HEK293T (cell line): ENCODE measurements at regions not wholly inside any gene's neighbourhood (a gene's known extent, or its start where the extent isn't known, plus 50 kb on each side); places are given as distances from the start of the nearest gene placed in this dataset.

ENCODE experiments used
- ARNT ChIP-seq: fragments of 450-650 bp; IDR thresholded peaks from 2 replicates; pipeline ENCODE4 v1.6.1; 2017; ENCODE audit warnings: mild to moderate bottlenecking
- BHLHE40 ChIP-seq: fragments of 450-650 bp; IDR thresholded peaks from 2 replicates; pipeline ENCODE4 v1.6.1; 2016; ENCODE audit warnings: mild to moderate bottlenecking, moderate library complexity, borderline replicate concordance
- ELF4 ChIP-seq: fragments of 450-650 bp; IDR thresholded peaks from 2 replicates; pipeline ENCODE4 v1.6.1; 2017; ENCODE audit warnings: antibody characterized with exemption
- FOXK2 ChIP-seq: fragments of 450-650 bp; IDR thresholded peaks from 2 replicates; pipeline ENCODE4 v1.6.1; 2016; ENCODE audit warnings: mild to moderate bottlenecking
- FOXM1 ChIP-seq: fragments of 450-650 bp; IDR thresholded peaks from 2 replicates; pipeline ENCODE4 v1.6.1; 2017; ENCODE audit warnings: mild to moderate bottlenecking, borderline replicate concordance
- HDGF ChIP-seq: fragments of 450-650 bp; IDR thresholded peaks from 2 replicates; pipeline ENCODE4 v1.6.1; 2017; ENCODE audit warnings: antibody characterized with exemption, borderline replicate concordance
- LEF1 ChIP-seq: fragments of 450-650 bp; IDR thresholded peaks from 2 replicates; pipeline ENCODE4 v1.6.1; 2017; ENCODE audit warnings: mild to moderate bottlenecking, borderline replicate concordance
- NFRKB ChIP-seq: fragments of 450-650 bp; IDR thresholded peaks from 2 replicates; pipeline ENCODE4 v1.6.1; 2016; ENCODE audit warnings: mild to moderate bottlenecking, moderate library complexity
- SP1 ChIP-seq: fragments of 450-650 bp; IDR thresholded peaks from 2 replicates; pipeline ENCODE4 v1.6.1; 2017
- SUZ12 ChIP-seq: fragments of 450-650 bp; IDR thresholded peaks from 2 replicates; pipeline ENCODE4 v1.6.1; 2016; ENCODE audit warnings: mild to moderate bottlenecking
- TARDBP ChIP-seq: fragments of 450-650 bp; IDR thresholded peaks from 2 replicates; pipeline ENCODE4 v1.6.1; 2016
- ZNF384 ChIP-seq: fragments of 450-650 bp; IDR thresholded peaks from 2 replicates; pipeline ENCODE4 v1.6.1; 2016

- TF ChIP-seq SUZ12 = no peak
- TF ChIP-seq ARNT = no peak
- no peak for TF ChIP-seq FOXK2
- TF ChIP-seq FOXM1 = no peak
- no peak for TF ChIP-seq TARDBP
- TF ChIP-seq BHLHE40 = no peak
- TF ChIP-seq ZNF384 = no peak
- no peak for TF ChIP-seq HDGF
- TF ChIP-seq SP1 = no peak
- TF ChIP-seq NFRKB = no peak
- TF ChIP-seq ELF4 = no peak
- no peak for TF ChIP-seq LEF1
These were observed 1000.2 kb upstream of the ATXN8OS start for GRCh38 chr13:69107436-69107835.
